ENCODE measurements at regions not wholly inside any gene's neighbourhood (a gene's known extent, or its start where the extent isn't known, plus 50 kb on each side); places are given as distances from the start of the nearest gene placed in this dataset.
"Not testable (repeated sequence)": the region's sequence is repeated elsewhere in the genome, so short reads cannot be mapped to it uniquely, and the experiment has no call there.

GRCh38 chr4:18167831-18168230 is 146.3 kb upstream of the LCORL start:
- H3K4me1 Mint-ChIP-seq (ENCODE audit: low read depth, unreplicated experiment) = peaks cover 2% of the 10 kb centered on the region
- H3K27me3 Mint-ChIP-seq (ENCODE audit: unreplicated experiment) = no peaks in the 10 kb centered on the region
- TF ChIP-seq CTCF (IDR thresholded peaks at IDR 0.05; ENCODE audit: partially characterized antibody, unreplicated experiment) = no peak
- no peaks in the 10 kb centered on the region for H3K36me3 Mint-ChIP-seq (ENCODE audit: unreplicated experiment)
- no peaks in the 10 kb centered on the region for H3K9me3 Mint-ChIP-seq (ENCODE audit: unreplicated experiment)
- no peak for DNase-seq
- H3K4me3 Mint-ChIP-seq (ENCODE audit: unreplicated experiment) = no peak overlapping the region
- no peak overlapping the region for H3K27ac Mint-ChIP-seq (ENCODE audit: unreplicated experiment)

DNA sequence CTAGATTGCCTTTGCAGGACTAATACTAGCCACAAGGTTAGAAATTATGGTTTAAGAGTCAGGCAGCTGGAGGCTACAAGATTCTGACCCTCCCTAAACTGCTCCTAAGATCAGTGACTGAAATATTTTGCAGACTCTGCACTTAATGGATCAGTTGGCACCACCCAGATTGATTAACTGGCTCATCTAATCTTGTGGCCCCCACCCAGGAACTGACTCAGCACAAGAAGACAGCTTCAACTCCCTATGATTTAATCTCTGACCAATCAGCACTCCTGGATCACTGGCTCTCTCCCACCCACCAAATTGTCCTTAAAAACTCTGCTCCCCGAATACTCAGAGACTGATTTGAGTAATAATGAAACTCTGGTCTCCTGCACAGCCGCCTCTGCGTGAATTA is 145.4 kb upstream of the LCORL start:
- Mint-ChIP-seq H3K36me3 (ENCODE audit: unreplicated experiment) (no peaks in the 10 kb centered on the region), H3K9me3 (ENCODE audit: unreplicated experiment) (no peaks in the 10 kb centered on the region), H3K27ac (ENCODE audit: unreplicated experiment) (no peak overlapping the region), H3K4me1 (ENCODE audit: low read depth, unreplicated experiment) (no peaks in the 10 kb centered on the region), H3K27me3 (ENCODE audit: unreplicated experiment) (no peaks in the 10 kb centered on the region), H3K4me3 (ENCODE audit: unreplicated experiment) (no peak overlapping the region)
- no peak for TF ChIP-seq CTCF (IDR thresholded peaks at IDR 0.05; ENCODE audit: partially characterized antibody, unreplicated experiment)
- DNase-seq = no peak

GRCh38 chr4:18162453-18162852 is 140.9 kb upstream of the LCORL start:
- Mint-ChIP-seq H3K9me3 (ENCODE audit: unreplicated experiment) (peaks cover 2% of the 10 kb centered on the region), H3K4me3 (ENCODE audit: unreplicated experiment) (no peak overlapping the region), H3K36me3 (ENCODE audit: unreplicated experiment) (no peaks in the 10 kb centered on the region), H3K27me3 (ENCODE audit: unreplicated experiment) (no peaks in the 10 kb centered on the region), H3K27ac (ENCODE audit: unreplicated experiment) (no peak overlapping the region), H3K4me1 (ENCODE audit: low read depth, unreplicated experiment) (no peaks in the 10 kb centered on the region)
- no peak for DNase-seq
- TF ChIP-seq CTCF (IDR thresholded peaks at IDR 0.05; ENCODE audit: partially characterized antibody, unreplicated experiment) = no peak

DNA sequence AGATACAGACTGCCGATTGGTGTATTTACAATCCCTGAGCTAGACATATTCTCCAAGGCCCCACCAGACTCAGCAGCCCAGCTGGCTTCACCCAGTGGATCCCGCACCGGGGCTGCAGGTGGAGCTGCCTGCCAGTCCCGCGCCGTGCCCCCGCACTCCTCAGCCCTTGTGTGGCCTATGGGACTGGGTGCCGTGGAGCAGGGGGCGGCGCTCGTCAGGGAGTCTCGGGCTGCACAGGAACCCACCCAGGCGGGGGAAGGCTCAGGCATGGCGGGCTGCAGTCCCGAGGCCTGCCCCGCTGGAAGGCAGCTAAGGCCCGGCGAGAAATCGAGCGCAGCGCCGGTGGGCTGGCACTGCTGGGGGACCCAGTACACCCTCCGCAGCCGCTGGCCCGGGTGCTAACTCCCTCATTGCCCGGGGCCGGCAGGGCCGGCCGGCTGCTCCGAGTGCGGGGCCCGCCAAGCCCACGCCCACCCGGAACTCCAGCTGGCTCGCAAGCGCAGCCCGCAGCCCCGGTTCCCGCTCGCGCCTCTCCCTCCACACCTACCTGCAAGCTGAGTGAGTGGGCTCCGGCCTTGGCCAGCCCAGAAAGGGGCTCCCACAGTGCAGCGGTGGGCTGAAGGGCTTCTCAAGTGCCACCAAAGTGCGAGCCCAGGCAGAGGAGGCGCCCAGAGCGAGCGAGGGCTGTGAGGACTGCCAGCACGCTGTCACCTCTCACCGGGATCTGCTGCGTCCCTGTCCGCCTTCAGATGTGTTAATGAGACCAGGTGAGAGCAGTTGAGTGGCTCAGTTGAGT is 137.8 kb upstream of the LCORL start:
- not testable (repeated sequence) for H3K4me3 Mint-ChIP-seq (ENCODE audit: unreplicated experiment); H3K4me1 Mint-ChIP-seq (ENCODE audit: low read depth, unreplicated experiment); H3K9me3 Mint-ChIP-seq (ENCODE audit: unreplicated experiment); H3K36me3 Mint-ChIP-seq (ENCODE audit: unreplicated experiment); DNase-seq; H3K27me3 Mint-ChIP-seq (ENCODE audit: unreplicated experiment); H3K27ac Mint-ChIP-seq (ENCODE audit: unreplicated experiment)

DNA sequence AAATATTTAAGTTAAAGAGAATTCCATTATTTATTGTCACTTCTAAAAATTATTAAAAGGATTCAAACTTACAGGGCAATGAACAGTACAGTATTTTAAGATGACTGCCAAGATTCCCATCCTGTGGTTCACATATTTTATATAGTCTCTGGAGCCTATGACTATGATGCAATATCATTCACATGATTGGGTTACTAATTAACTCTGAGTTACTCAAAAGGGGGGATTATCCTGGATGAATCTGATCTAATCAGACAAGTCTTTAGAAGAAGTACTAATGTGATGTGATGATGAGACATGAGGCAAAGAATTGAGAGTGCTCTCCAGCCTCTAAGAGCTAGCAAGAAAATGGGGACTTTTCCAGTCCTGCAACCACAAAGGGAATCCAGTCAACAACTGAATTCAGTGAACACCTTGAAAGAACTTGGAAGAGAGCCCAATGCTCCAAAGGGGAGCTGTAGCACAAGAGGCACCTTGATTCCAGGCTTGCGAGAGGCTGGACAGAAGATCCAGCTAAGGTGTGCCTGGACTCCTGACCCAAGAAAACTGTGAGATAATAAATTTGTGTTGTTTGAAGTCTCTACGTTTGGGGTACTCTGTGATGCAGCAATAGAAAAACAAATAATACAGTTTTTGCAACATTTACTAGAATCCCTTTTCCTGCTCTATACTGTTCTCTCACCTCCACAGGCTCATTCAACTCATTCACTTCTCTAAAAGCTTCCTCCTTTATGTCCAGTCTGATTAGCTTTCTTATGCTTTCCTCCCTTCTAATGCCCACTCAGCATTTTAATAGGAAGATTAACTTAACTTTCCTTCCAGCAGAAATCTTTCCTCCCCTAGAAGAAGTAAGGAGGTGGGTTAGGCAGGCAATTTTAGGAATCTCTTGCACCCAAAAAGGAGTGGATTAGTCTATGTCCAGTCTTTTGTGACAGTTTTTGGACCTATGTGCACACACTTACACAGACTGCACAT is 133.8 kb upstream of the LCORL start:
- Mint-ChIP-seq H3K27ac (ENCODE audit: unreplicated experiment) (no peak overlapping the region), H3K27me3 (ENCODE audit: unreplicated experiment) (peaks cover 3% of the 10 kb centered on the region), H3K9me3 (ENCODE audit: unreplicated experiment) (no peaks in the 10 kb centered on the region), H3K4me1 (ENCODE audit: low read depth, unreplicated experiment) (no peaks in the 10 kb centered on the region), H3K4me3 (ENCODE audit: unreplicated experiment) (no peak overlapping the region), H3K36me3 (ENCODE audit: unreplicated experiment) (no peaks in the 10 kb centered on the region)
- no peak for TF ChIP-seq CTCF (IDR thresholded peaks at IDR 0.05; ENCODE audit: partially characterized antibody, unreplicated experiment)
- no peak for DNase-seq

Measured in glutamatergic neuron (in vitro differentiated cells).